PC-3 (cell line): ENCODE measurements at regions not wholly inside any gene's neighbourhood (a gene's known extent, or its start where the extent isn't known, plus 50 kb on each side); places are given as distances from the start of the nearest gene placed in this dataset.

Source experiments
- ATAC-seq: fragments of 200-7000 bp; cut with Tn5 transposase; 2 replicates; pipeline ENCODE4 v1.9.1; 2020; ENCODE audit warnings: mild to moderate bottlenecking, moderate library complexity
- BruUV-seq: library from RNA; stranded (reverse); fragments of 400-500 nt; replicated peaks from 2 replicates; lab custom pipeline; 2021; lab: Mats Ljungman, UMichigan
- CTCF ChIA-PET: fragments of 300-600 bp; sonication (Branson Sonifier 250); formaldehyde crosslinking; loops from one replicate; lab custom pipeline; 2022; ENCODE audit warnings: antibody characterized with exemption; lab: Charles Lee
- POLR2A ChIA-PET: fragments of 300-600 bp; sonication (Branson Sonifier 250); formaldehyde crosslinking; loops from one replicate; lab custom pipeline; 2022; ENCODE audit warnings: antibody characterized with exemption; ENCODE audit not compliant: unreplicated experiment; lab: Charles Lee
- DNase-seq: peaks from one replicate; pipeline ENCODE4 v3.0.0-alpha.2; 2015
- H2AFZ ChIP-seq: fragments of 300-600 bp; sonication (generic); 2 replicates; pipeline ENCODE4 v1.6.0; 2016; ENCODE audit warnings: antibody characterized with exemption, low read length
- H3F3A ChIP-seq: fragments of 300-600 bp; sonication (generic); one replicate; pipeline ENCODE4 v1.6.0; 2017; ENCODE audit warnings: antibody characterized with exemption, low read length, control low read depth, mild to moderate bottlenecking; ENCODE audit not compliant: unreplicated experiment
- H3K27ac ChIP-seq: fragments of 300-600 bp; sonication (generic); 2 replicates; pipeline ENCODE4 v1.5.1; 2016; ENCODE audit warnings: mild to moderate bottlenecking, low read length
- H3K27me3 ChIP-seq: fragments of 300-600 bp; sonication (generic); 2 replicates; pipeline ENCODE4 v1.6.1; 2016; ENCODE audit warnings: low read length, mixed read lengths
- H3K36me3 ChIP-seq: fragments of 300-600 bp; sonication (generic); 2 replicates; pipeline ENCODE4 v1.6.1; 2016; ENCODE audit warnings: low read depth, mixed run types, low read length, mixed read lengths
- H3K4me1 ChIP-seq: fragments of 300-600 bp; sonication (generic); 2 replicates; pipeline ENCODE4 v1.5.1; 2016; ENCODE audit warnings: low read length; ENCODE audit not compliant: insufficient read depth
- H3K4me2 ChIP-seq: fragments of 300-600 bp; sonication (generic); 2 replicates; pipeline ENCODE4 v1.6.0; 2016; ENCODE audit warnings: low read length
- H3K4me3 ChIP-seq: fragments of 300-600 bp; sonication (generic); 2 replicates; pipeline ENCODE4 v1.5.1; 2016; ENCODE audit warnings: mild to moderate bottlenecking, low read length, mixed read lengths
- H3K79me2 ChIP-seq: fragments of 300-600 bp; sonication (generic); 2 replicates; pipeline ENCODE4 v1.6.1; 2017; ENCODE audit warnings: low read length, mixed read lengths
- H3K9ac ChIP-seq: fragments of 300-600 bp; sonication (generic); 2 replicates; pipeline ENCODE4 v1.6.0; 2016; ENCODE audit warnings: mild to moderate bottlenecking, low read length
- H3K9me2 ChIP-seq: fragments of 300-600 bp; sonication (generic); replicated peaks from 2 replicates; pipeline ENCODE4 v1.6.1; 2016; ENCODE audit warnings: mixed run types, low read length, mixed read lengths
- H3K9me3 ChIP-seq: fragments of 300-600 bp; sonication (generic); 2 replicates; pipeline ENCODE4 v1.6.1; 2016; ENCODE audit warnings: low read length, mixed read lengths
- H4K20me1 ChIP-seq: fragments of 300-600 bp; sonication (generic); 2 replicates; pipeline ENCODE4 v1.6.1; 2016; ENCODE audit warnings: low read length, mixed read lengths
- CTCF ChIP-seq: fragments of 300-600 bp; sonication (generic); conservative IDR thresholded peaks from 2 replicates; pipeline ENCODE4 v1.5.1; 2017; ENCODE audit warnings: antibody characterized with exemption, low read depth, mild to moderate bottlenecking, low read length
- EZH2 ChIP-seq: fragments of 300-600 bp; sonication (generic); IDR thresholded peaks from one replicate; pipeline ENCODE4 v1.6.1; 2017; ENCODE audit warnings: antibody characterized with exemption, mild to moderate bottlenecking, low read length; ENCODE audit not compliant: unreplicated experiment
- EZH2phosphoT487 ChIP-seq: fragments of 300-600 bp; sonication (generic); IDR thresholded peaks from 2 replicates; pipeline ENCODE4 v1.6.1; 2018; ENCODE audit warnings: mild to moderate bottlenecking, antibody characterized with exemption, low read length, borderline replicate concordance
- intact Hi-C: fragments of 100-400 bp; cut with micrococcal nuclease; formaldehyde crosslinking; loops from 2 replicates; pipeline ENCODE4 v1.9.0; 2023

- Histone ChIP-seq H3K4me3 (no peak overlapping the region), H3K79me2 (no peaks in the 10 kb centered on the region), H3K9me2 (no peaks in the 10 kb centered on the region), H3K9me3 (no peaks in the 10 kb centered on the region), H3K4me2 (no peak overlapping the region), H3K9ac (no peak overlapping the region), H3K27me3 (no peaks in the 10 kb centered on the region), H4K20me1 (no peaks in the 10 kb centered on the region), H3K27ac (no peak overlapping the region), H3F3A (no peaks in the 10 kb centered on the region), H2AFZ (no peak overlapping the region), H3K4me1 (no peaks in the 10 kb centered on the region), H3K36me3 (no peaks in the 10 kb centered on the region)
- ATAC-seq (no peak), DNase-seq (no peak)
- CTCF ChIA-PET, result no interaction called here
- POLR2A ChIA-PET, result no interaction called here
- intact Hi-C loops, result no loop called here
- no TSS peak for BruUV-seq
- no peak for TF ChIP-seq CTCF
- no peak for TF ChIP-seq EZH2phosphoT487
- TF ChIP-seq EZH2, result no peak
Observed at GRCh38 chr1:157460381-157460780, 91.9 kb downstream of the FCRL5 start.

GRCh38 chr1:157457279-157457678 is 95.0 kb downstream of the FCRL5 start:
- POLR2A ChIA-PET, result no interaction called here
- CTCF ChIA-PET, result no interaction called here

GRCh38 chr1:157455318-157455717 is 97.0 kb downstream of the FCRL5 start:
- ChIA-PET POLR2A (no interaction called here), CTCF (no interaction called here)
- no peak for DNase-seq
- ATAC-seq, result no peak
- H3K36me3 ChIP-seq, result no peaks in the 10 kb centered on the region
- H3K4me3 ChIP-seq, result no peak overlapping the region
- BruUV-seq, result no TSS peak
- no peaks in the 10 kb centered on the region for H3F3A ChIP-seq
- intact Hi-C loops, result no loop called here
- H3K79me2 ChIP-seq, result no peaks in the 10 kb centered on the region
- no peaks in the 10 kb centered on the region for H4K20me1 ChIP-seq
- H3K9me2 ChIP-seq, result no peaks in the 10 kb centered on the region
- H3K27ac ChIP-seq, result no peak overlapping the region
- H3K4me1 ChIP-seq, result no peaks in the 10 kb centered on the region
- no peaks in the 10 kb centered on the region for H3K9me3 ChIP-seq
- no peak overlapping the region for H3K4me2 ChIP-seq
- H3K27me3 ChIP-seq, result peaks cover 32% of the 10 kb centered on the region
- H3K9ac ChIP-seq, result no peak overlapping the region
- H2AFZ ChIP-seq, result no peak overlapping the region
- TF ChIP-seq CTCF (no peak), EZH2 (no peak), EZH2phosphoT487 (no peak)

More at GRCh38 chr1:157457279-157457678, 95.0 kb downstream of the FCRL5 start:
- no peak overlapping the region for H3K27ac ChIP-seq
- H4K20me1 ChIP-seq, result no peaks in the 10 kb centered on the region
- H3K9ac ChIP-seq, result no peak overlapping the region
- ATAC-seq (no peak), DNase-seq (no peak)
- intact Hi-C loops, result no loop called here
- no peaks in the 10 kb centered on the region for H3K4me1 ChIP-seq
- BruUV-seq, result no TSS peak
- H3K27me3 ChIP-seq, result peaks cover 14% of the 10 kb centered on the region
- H3K79me2 ChIP-seq, result no peaks in the 10 kb centered on the region
- no peaks in the 10 kb centered on the region for H3K36me3 ChIP-seq
- H3K9me2 ChIP-seq, result no peaks in the 10 kb centered on the region
- no peak overlapping the region for H2AFZ ChIP-seq
- H3K9me3 ChIP-seq, result no peaks in the 10 kb centered on the region
- no peak overlapping the region for H3K4me3 ChIP-seq
- TF ChIP-seq EZH2, result no peak
- H3F3A ChIP-seq, result no peaks in the 10 kb centered on the region
- no peak overlapping the region for H3K4me2 ChIP-seq
